Neuronal stem cell (in vitro differentiated cells): ENCODE measurements at regions not wholly inside any gene's neighbourhood (a gene's known extent, or its start where the extent isn't known, plus 50 kb on each side); places are given as distances from the start of the nearest gene placed in this dataset.

Experiments used
- DNase-seq: peaks from one replicate; pipeline ENCODE4 v3.0.0-alpha.2; 2013; ENCODE audit warnings: low spot score
- H2AFZ ChIP-seq: one replicate; pipeline ENCODE4 v1.6.1; 2013; ENCODE audit warnings: mild to moderate bottlenecking, low read length, inconsistent platforms
- H2AK5ac ChIP-seq: 2 replicates; pipeline ENCODE4 v1.6.1; 2013; ENCODE audit warnings: low read depth, mild to moderate bottlenecking, inconsistent platforms, low read length, moderate library complexity, mixed read lengths
- H2BK120ac ChIP-seq: 2 replicates; pipeline ENCODE4 v1.6.1; 2013; ENCODE audit warnings: low read depth, mild to moderate bottlenecking, inconsistent platforms, low read length, moderate library complexity, mixed read lengths
- H2BK12ac ChIP-seq: one replicate; pipeline ENCODE4 v1.6.1; 2013; ENCODE audit warnings: low read length, inconsistent platforms
- H2BK15ac ChIP-seq: 2 replicates; pipeline ENCODE4 v1.6.1; 2013; ENCODE audit warnings: mild to moderate bottlenecking, low read length, inconsistent platforms, mixed read lengths
- H2BK5ac ChIP-seq: one replicate; pipeline ENCODE4 v1.6.1; 2013; ENCODE audit warnings: inconsistent platforms, mild to moderate bottlenecking, low read length, moderate library complexity
- H3K14ac ChIP-seq: one replicate; pipeline ENCODE4 v1.6.1; 2013; ENCODE audit warnings: low read length, inconsistent platforms
- H3K18ac ChIP-seq: 2 replicates; pipeline ENCODE4 v1.6.1; 2013; ENCODE audit warnings: low read length, inconsistent platforms
- H3K23ac ChIP-seq: 2 replicates; pipeline ENCODE4 v1.6.1; 2013; ENCODE audit warnings: low read depth, mild to moderate bottlenecking, mixed read lengths, low read length, inconsistent platforms; ENCODE audit not compliant: poor library complexity
- H3K27ac ChIP-seq: replicated peaks from 3 replicates; pipeline ENCODE4 v1.5.1; 2013; ENCODE audit warnings: low read length, inconsistent platforms
- H3K27me3 ChIP-seq, 3 experiments: 2 replicates each; pipeline ENCODE4 v1.6.1; 2013; ENCODE audit warnings: low read length in 3 of 3, mild to moderate bottlenecking in 2 of 3, inconsistent platforms in 1 of 3, low read depth in 1 of 3, mixed read lengths in 1 of 3, moderate library complexity in 1 of 3; ENCODE audit not compliant: control insufficient read depth in 3 of 3, insufficient read depth in 3 of 3
- H3K36me3 ChIP-seq, 2 donors: replicated peaks in 1 of 2; 2 replicates each; pipeline ENCODE4 v1.6.1; 2013; ENCODE audit warnings: low read length in 2 of 2; ENCODE audit not compliant: control insufficient read depth in 2 of 2, insufficient read depth in 2 of 2
- H3K4ac ChIP-seq: 2 replicates; pipeline ENCODE4 v1.6.1; 2013; ENCODE audit warnings: inconsistent platforms, mild to moderate bottlenecking, low read length, moderate library complexity
- H3K4me1 ChIP-seq, 2 donors: 1 replicate in 1 of 2; 2 replicates in 1 of 2; pipeline ENCODE4 v1.6.1; 2013; ENCODE audit warnings: low read length in 2 of 2, low read depth in 1 of 2; ENCODE audit not compliant: control insufficient read depth in 2 of 2, insufficient read depth in 1 of 2
- H3K4me2 ChIP-seq: one replicate; pipeline ENCODE4 v1.6.1; 2013; ENCODE audit warnings: mild to moderate bottlenecking, low read length, inconsistent platforms; ENCODE audit not compliant: insufficient read depth, poor library complexity, severe bottlenecking
- H3K4me3 ChIP-seq, 2 donors: 2 replicates each; pipeline ENCODE4 v1.5.1; 2013; ENCODE audit warnings: low read length in 2 of 2, mild to moderate bottlenecking in 2 of 2, inconsistent platforms in 1 of 2, moderate library complexity in 1 of 2
- H3K79me1 ChIP-seq: one replicate; pipeline ENCODE4 v1.6.1; 2013; ENCODE audit warnings: low read depth, mild to moderate bottlenecking, inconsistent platforms, low read length, moderate library complexity
- H3K9ac ChIP-seq: one replicate; pipeline ENCODE4 v1.6.1; 2013; ENCODE audit warnings: mild to moderate bottlenecking, low read depth, low read length, inconsistent platforms; ENCODE audit not compliant: poor library complexity
- H3K9me3 ChIP-seq, 2 donors: replicated peaks in 1 of 2; 2 replicates each; pipeline versions ENCODE3 to v1.6.1; 2013; ENCODE audit warnings: low read length in 2 of 2, mild to moderate bottlenecking in 2 of 2, inconsistent platforms in 1 of 2, low read depth in 1 of 2, mixed read lengths in 1 of 2, moderate library complexity in 1 of 2; ENCODE audit not compliant: control insufficient read depth in 2 of 2, insufficient read depth in 1 of 2
- H4K8ac ChIP-seq: one replicate; pipeline ENCODE4 v1.6.1; 2013; ENCODE audit warnings: low read depth, mild to moderate bottlenecking, inconsistent platforms, low read length, moderate library complexity
- H4K91ac ChIP-seq: one replicate; pipeline ENCODE4 v1.6.1; 2013; ENCODE audit warnings: low read length, low read depth, mild to moderate bottlenecking, inconsistent platforms; ENCODE audit not compliant: poor library complexity
- WGBS, 2 donors: extraction: QIAGEN DNeasy Blood & Tissue Kit; methylation state at CpG; one replicate each; pipeline ENCODE4 v1.1.7; 2013; ENCODE audit warnings: missing lambda C conversion rate in 2 of 2, mixed read lengths in 1 of 2; ENCODE audit not compliant: insufficient read length in 2 of 2, insufficient replicate concordance in 1 of 2; ENCODE audit errors: extremely low coverage in 2 of 2; 5-methylcytosine and 5-hydroxymethylcytosine counted together

GRCh38 chr20:22815206-22815551 is 219.9 kb upstream of the SSTR4 start:
- no peak overlapping the region for H3K4me3 ChIP-seq
- H2AK5ac ChIP-seq = peak overlapping the region; percentile 30
- no peak overlapping the region for H2BK5ac ChIP-seq
- peak overlapping the region; percentile 15 for H3K18ac ChIP-seq
- H4K91ac ChIP-seq = no peak overlapping the region
- H3K36me3 ChIP-seq = no peaks in the 10 kb centered on the region
- no peak overlapping the region for H3K23ac ChIP-seq
- no peak overlapping the region for H3K14ac ChIP-seq
- H2AFZ ChIP-seq = no peak overlapping the region
- H3K79me1 ChIP-seq = no peaks in the 10 kb centered on the region
- H3K9ac ChIP-seq = no peak overlapping the region
- no peak overlapping the region for H3K4me2 ChIP-seq
- H3K4me1 ChIP-seq = peaks cover 0 to 26% of the 10 kb centered on the region in 2 donors
- no peak overlapping the region for H4K8ac ChIP-seq
- no peak overlapping the region for H2BK120ac ChIP-seq
- no peak for DNase-seq
- no peak overlapping the region for H2BK15ac ChIP-seq
- WGBS, 2 donors = no CpG with 5 or more reads among the region's 5 CpGs
- H3K4ac ChIP-seq = no peak overlapping the region
- no peaks in the 10 kb centered on the region for H3K27me3 ChIP-seq
- no peaks in the 10 kb centered on the region for H3K9me3 ChIP-seq
- no peak overlapping the region for H3K27ac ChIP-seq
- no peak overlapping the region for H2BK12ac ChIP-seq

GRCh38 chr20:22815603-22816315 is 219.4 kb upstream of the SSTR4 start:
- DNase-seq = peak; percentile 76

GRCh38 chr20:22818636-22819035 is 216.5 kb upstream of the SSTR4 start:
- H2BK12ac ChIP-seq = no peak overlapping the region
- H3K9ac ChIP-seq = no peak overlapping the region
- no peak overlapping the region for H3K4me3 ChIP-seq
- H4K8ac ChIP-seq = no peak overlapping the region
- H2BK120ac ChIP-seq = no peak overlapping the region
- H4K91ac ChIP-seq = no peak overlapping the region
- H3K18ac ChIP-seq = peak overlapping the region; percentile 11
- peaks cover 0 to 15% of the 10 kb centered on the region in 2 donors for H3K4me1 ChIP-seq
- H3K9me3 ChIP-seq = no peaks in the 10 kb centered on the region
- no CpG with 5 or more reads among the region's 4 CpGs for WGBS, 2 donors
- no peaks in the 10 kb centered on the region for H3K79me1 ChIP-seq
- no peak overlapping the region for H2AK5ac ChIP-seq
- DNase-seq = no peak
- H3K23ac ChIP-seq = no peak overlapping the region
- H3K27me3 ChIP-seq = no peaks in the 10 kb centered on the region
- H3K27ac ChIP-seq = no peak overlapping the region
- no peak overlapping the region for H3K14ac ChIP-seq
- no peaks in the 10 kb centered on the region for H3K36me3 ChIP-seq
- no peak overlapping the region for H3K4me2 ChIP-seq
- no peak overlapping the region for H2BK5ac ChIP-seq
- no peak overlapping the region for H3K4ac ChIP-seq
- H2AFZ ChIP-seq = no peak overlapping the region
- H2BK15ac ChIP-seq = no peak overlapping the region

More at GRCh38 chr20:22815603-22816315, 219.4 kb upstream of the SSTR4 start:
- Histone ChIP-seq H2BK15ac (no peak overlapping the region), H3K18ac (peak overlapping the region; percentile 15), H3K27ac (peak overlapping the region; percentile 26), H2BK5ac (no peak overlapping the region), H4K8ac (no peak overlapping the region), H2BK12ac (no peak overlapping the region), H3K27me3 (no peaks in the 10 kb centered on the region), H3K14ac (no peak overlapping the region), H3K9ac (no peak overlapping the region), H2BK120ac (no peak overlapping the region), H3K4ac (no peak overlapping the region), H2AFZ (no peak overlapping the region), H4K91ac (no peak overlapping the region), H3K4me2 (no peak overlapping the region), H3K9me3 (no peaks in the 10 kb centered on the region), H2AK5ac (no peak overlapping the region), H3K79me1 (no peaks in the 10 kb centered on the region), H3K23ac (no peak overlapping the region), H3K4me1 (peaks cover 0 to 21% of the 10 kb centered on the region in 2 donors), H3K36me3 (no peaks in the 10 kb centered on the region), H3K4me3 (no peak overlapping the region)
- no CpG with 5 or more reads among the region's 9 CpGs for WGBS, 2 donors

GRCh38 chr20:22819112-22819511 is 216.0 kb upstream of the SSTR4 start:
- H3K4me2 ChIP-seq = no peak overlapping the region
- no peak overlapping the region for H3K27ac ChIP-seq
- no peaks in the 10 kb centered on the region for H3K36me3 ChIP-seq
- H2AFZ ChIP-seq = no peak overlapping the region
- no peaks in the 10 kb centered on the region for H3K27me3 ChIP-seq
- peaks cover 0 to 15% of the 10 kb centered on the region in 2 donors for H3K4me1 ChIP-seq
- no peak overlapping the region for H3K9ac ChIP-seq
- H4K91ac ChIP-seq = no peak overlapping the region
- H3K18ac ChIP-seq = no peak overlapping the region
- H2BK12ac ChIP-seq = no peak overlapping the region
- no peak overlapping the region for H2BK15ac ChIP-seq
- no peak overlapping the region for H4K8ac ChIP-seq
- no peak overlapping the region for H3K4me3 ChIP-seq
- no peak overlapping the region for H3K14ac ChIP-seq
- H3K23ac ChIP-seq = no peak overlapping the region
- no peak for DNase-seq
- H3K79me1 ChIP-seq = no peaks in the 10 kb centered on the region
- no peak overlapping the region for H2BK5ac ChIP-seq
- no peak overlapping the region for H2BK120ac ChIP-seq
- no CpG with 5 or more reads among the region's 4 CpGs for WGBS, 2 donors
- no peak overlapping the region for H2AK5ac ChIP-seq
- no peaks in the 10 kb centered on the region for H3K9me3 ChIP-seq
- H3K4ac ChIP-seq = no peak overlapping the region
